Endothelial cell of umbilical vein (primary cell): ENCODE measurements at regions not wholly inside any gene's neighbourhood (a gene's known extent, or its start where the extent isn't known, plus 50 kb on each side); places are given as distances from the start of the nearest gene placed in this dataset.

ENCODE experiments used
- BruUV-seq: library from RNA; stranded (reverse); fragments of 400-500 nt; replicated peaks from 2 replicates; lab custom pipeline; 2021; lab: Mats Ljungman, UMichigan
- CTCF ChIA-PET: fragments of 300-600, 350-600 bp; sonication (Branson Sonifier 250); formaldehyde crosslinking; loops from one replicate; lab custom pipeline; 2021; ENCODE audit warnings: antibody characterized with exemption, inconsistent platforms; lab: Charles Lee
- POLR2A ChIA-PET: fragments of 300-600, 350-600 bp; sonication (Branson Sonifier 250); formaldehyde crosslinking; loops from one replicate; lab custom pipeline; 2021; ENCODE audit warnings: antibody characterized with exemption, inconsistent platforms; lab: Charles Lee
- DNase-seq: peaks from one replicate; pipeline ENCODE4 v3.0.0-alpha.2; 2011; ENCODE audit warnings: low read depth, low spot score
- FAIRE-seq: peaks from 2 replicates; lab custom pipeline; 2011; peaks lifted over from hg19 to GRCh38; lab: Jason Lieb, UNC
- H2AFZ ChIP-seq: 2 replicates; pipeline ENCODE4 v1.6.0; 2012; ENCODE audit warnings: low read depth, low read length, control low read depth, inconsistent platforms
- H3K27ac ChIP-seq: 2 replicates; pipeline ENCODE4 v1.5.1; 2011; ENCODE audit warnings: low read depth, mild to moderate bottlenecking, control low read depth, low read length, moderate library complexity; ENCODE audit not compliant: insufficient read depth
- H3K27me3 ChIP-seq, 2 experiments: 2 replicates each; pipeline versions ENCODE4 v1.6.0 to v1.6.1; 2011; ENCODE audit warnings: low read length in 2 of 2, mixed read lengths in 1 of 2; ENCODE audit not compliant: control insufficient read depth in 2 of 2, insufficient read depth in 2 of 2
- H3K36me3 ChIP-seq, 2 experiments: 2 replicates in 1 of 2; 3 replicates in 1 of 2; pipeline ENCODE4 v1.5.1; 2011; ENCODE audit warnings: low read length in 2 of 2, mild to moderate bottlenecking in 1 of 2, moderate library complexity in 1 of 2; ENCODE audit not compliant: control insufficient read depth in 2 of 2, insufficient read depth in 2 of 2; ENCODE audit errors: extremely low read depth in 1 of 2
- H3K4me1 ChIP-seq: 3 replicates; pipeline ENCODE4 v1.5.1; 2011; ENCODE audit warnings: mild to moderate bottlenecking, low read length; ENCODE audit not compliant: control insufficient read depth, insufficient read depth; ENCODE audit errors: extremely low read depth
- H3K4me2 ChIP-seq: 2 replicates; pipeline ENCODE4 v1.6.1; 2011; ENCODE audit warnings: low read length, control low read depth, mixed read lengths; ENCODE audit not compliant: insufficient read depth
- H3K4me3 ChIP-seq, 3 experiments: fragments of 200-600 bp in 1 of 3; sonication (generic), shearing (Covaris generic) in 1 of 3; replicated peaks in 1 of 3; 2 replicates each; pipeline ENCODE4 v1.5.1; 2011 to 2016; ENCODE audit warnings: control low read depth in 3 of 3, low read length in 3 of 3, mild to moderate bottlenecking in 2 of 3, inconsistent platforms in 1 of 3, low read depth in 1 of 3, moderate library complexity in 1 of 3; ENCODE audit not compliant: insufficient read depth in 1 of 3
- H3K79me2 ChIP-seq: 2 replicates; pipeline ENCODE4 v1.6.0; 2012; ENCODE audit warnings: low read length, inconsistent platforms; ENCODE audit not compliant: control insufficient read depth, insufficient read depth
- H3K9ac ChIP-seq: replicated peaks from 2 replicates; pipeline ENCODE3; 2011; ENCODE audit warnings: low read length, control low read depth; ENCODE audit not compliant: insufficient read depth; ENCODE audit errors: extremely low read depth
- H3K9me1 ChIP-seq: replicated peaks from 3 replicates; pipeline ENCODE4 v1.6.0; 2011; ENCODE audit warnings: mild to moderate bottlenecking, low read length; ENCODE audit not compliant: control insufficient read depth, insufficient read depth; ENCODE audit errors: extremely low read depth
- H3K9me3 ChIP-seq: replicated peaks from 2 replicates; pipeline ENCODE4 v1.5.1; 2012; ENCODE audit warnings: low read length, inconsistent platforms; ENCODE audit not compliant: control insufficient read depth, insufficient read depth
- H4K20me1 ChIP-seq: replicated peaks from 2 replicates; pipeline ENCODE3; 2011; ENCODE audit warnings: mild to moderate bottlenecking, low read length; ENCODE audit not compliant: control insufficient read depth, insufficient read depth; ENCODE audit errors: extremely low read depth
- EZH2 ChIP-seq: IDR thresholded peaks from 2 replicates; pipeline ENCODE4 v1.6.1; 2012; ENCODE audit warnings: borderline replicate concordance, low read depth, mild to moderate bottlenecking, moderate library complexity, low read length, inconsistent platforms; ENCODE audit not compliant: severe bottlenecking
- FOS ChIP-seq: IDR thresholded peaks from 2 replicates; pipeline ENCODE4 v1.6.1; 2011; ENCODE audit warnings: mild to moderate bottlenecking, low read length, moderate library complexity, borderline replicate concordance; ENCODE audit not compliant: insufficient read depth
- GATA2 ChIP-seq: IDR thresholded peaks from 2 replicates; pipeline ENCODE4 v1.7.0; 2011; ENCODE audit warnings: low read depth, mild to moderate bottlenecking, moderate library complexity, mixed read lengths, low read length; ENCODE audit not compliant: insufficient read length, insufficient read depth
- JUN ChIP-seq: IDR thresholded peaks from 2 replicates; pipeline ENCODE4 v1.6.1; 2011; ENCODE audit warnings: borderline replicate concordance, low read depth; ENCODE audit not compliant: insufficient read length, insufficient read depth
- MYC ChIP-seq: IDR thresholded peaks from one replicate; pipeline ENCODE4 v1.6.1; 2011; ENCODE audit warnings: mild to moderate bottlenecking, low read depth, low read length
- POLR2A ChIP-seq: IDR thresholded peaks from 2 replicates; pipeline ENCODE4 v1.6.1; 2012; ENCODE audit warnings: low read depth, mild to moderate bottlenecking, control low read depth, low read length
- POLR2AphosphoS5 ChIP-seq: IDR thresholded peaks from 2 replicates; pipeline ENCODE4 v1.6.1; 2012; ENCODE audit warnings: low read depth, mild to moderate bottlenecking, control low read depth, low read length, moderate library complexity; ENCODE audit not compliant: insufficient read depth
- dilution Hi-C: fragments of 300-500 bp; cut with MboI; formaldehyde crosslinking; loops from one replicate; pipeline ENCODE4 v1.15.0; 2019; ENCODE audit warnings: low sequenced_read_pairs; ENCODE audit not compliant: extremely low pct_ligation_motif_present
- intact Hi-C: fragments of 100-400 bp; cut with micrococcal nuclease; formaldehyde crosslinking; loops from one replicate; pipeline ENCODE4 v1.10.0; 2022
- TF ChIP-seq, protein P1 (sequence below), 2 donors: IDR thresholded peaks; 1 replicate in 1 of 2; 2 replicates in 1 of 2; pipeline ENCODE4 v1.5.1; 2011; ENCODE audit warnings: low read length in 2 of 2, mild to moderate bottlenecking in 2 of 2, moderate library complexity in 2 of 2, control low read depth in 1 of 2, inconsistent platforms in 1 of 2, low read depth in 1 of 2; ENCODE audit not compliant: insufficient read depth in 1 of 2; ENCODE audit errors: extremely low read depth in 1 of 2
- TF ChIP-seq, protein P2 (sequence below): IDR thresholded peaks from 2 replicates; pipeline ENCODE4 v1.6.1; 2011; ENCODE audit not compliant: insufficient read depth, insufficient read length

DNA sequence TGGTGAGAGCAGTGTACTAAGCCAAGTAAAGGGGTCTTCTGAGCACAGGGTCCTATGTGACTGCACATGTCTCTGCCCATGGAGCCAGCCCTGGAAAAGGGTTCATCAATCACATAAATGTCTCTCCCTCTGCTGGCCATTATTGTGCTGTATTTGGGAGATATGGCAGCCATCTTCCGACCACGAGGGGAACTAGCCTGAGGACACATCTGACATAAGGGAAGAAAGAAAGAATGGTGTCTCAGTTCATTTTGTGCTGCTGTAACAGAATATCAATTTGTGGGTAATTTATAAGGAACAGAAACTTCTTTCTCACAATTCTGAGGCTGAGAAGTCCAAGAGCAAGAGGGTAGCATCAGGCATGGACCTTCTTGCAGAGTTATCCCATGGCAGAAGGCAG lies 55.1 kb upstream of the GJA5 start:
- TF ChIP-seq POLR2A, result no peak
- no peak for TF ChIP-seq GATA2
- BruUV-seq, result no TSS peak
- Histone ChIP-seq H3K79me2 (no peaks in the 10 kb centered on the region), H3K4me2 (no peak overlapping the region), H3K9me3 (no peaks in the 10 kb centered on the region), H2AFZ (no peak overlapping the region), H4K20me1 (no peaks in the 10 kb centered on the region), H3K27ac (no peak overlapping the region), H3K4me1 (peaks cover 2% of the 10 kb centered on the region), H3K9ac (no peak overlapping the region), H3K9me1 (no peaks in the 10 kb centered on the region), H3K27me3 (no peaks in the 10 kb centered on the region), H3K36me3 (no peaks in the 10 kb centered on the region), H3K4me3 (no peak overlapping the region)
- DNase-seq, result no peak
- intact Hi-C loops (no loop called here), dilution Hi-C loops (no loop called here)
- ChIA-PET POLR2A (no interaction called here), CTCF (no interaction called here)
- peak; percentile 28 for FAIRE-seq

DNA sequence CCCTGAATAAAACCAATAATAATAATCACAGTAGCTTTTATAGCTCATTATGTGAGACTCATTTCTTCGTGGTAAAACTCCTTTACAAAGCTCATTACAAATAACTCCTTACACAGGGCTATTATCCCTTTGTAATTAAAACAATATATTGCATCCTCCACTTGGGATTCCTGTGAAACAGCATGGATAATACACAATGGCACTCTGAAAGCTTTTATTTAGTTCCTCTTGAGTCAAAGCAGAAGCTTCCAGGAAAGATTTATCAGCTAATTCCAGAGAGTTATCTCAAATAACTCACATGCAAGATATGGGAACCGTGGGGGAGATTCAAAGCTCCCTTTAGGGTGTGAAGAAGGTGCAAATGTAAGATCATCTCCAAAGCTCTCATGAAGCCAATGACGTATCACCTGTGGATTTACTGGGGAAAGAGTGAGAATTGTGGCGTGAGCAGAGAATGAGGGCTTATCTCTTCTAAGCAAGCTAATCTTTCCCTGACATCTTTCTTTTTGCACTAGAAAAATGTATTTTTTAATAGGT lies 60.4 kb upstream of the GJA5 start:
- FAIRE-seq (no peak), DNase-seq (no peak)
- no peaks in the 10 kb centered on the region for H3K27me3 ChIP-seq
- dilution Hi-C loops, result no loop called here
- H3K4me2 ChIP-seq, result no peak overlapping the region
- POLR2A ChIA-PET, result no interaction called here
- no peak overlapping the region for H3K27ac ChIP-seq
- intact Hi-C loops, result loop anchor here (10.0 kb wide), 1 partner anchor 56 kb away; the partner anchor contains the start of gene GJA5
- peaks cover 7% of the 10 kb centered on the region for H3K4me1 ChIP-seq
- no peak overlapping the region for H3K4me3 ChIP-seq
- CTCF ChIA-PET, result interaction anchor here (1.2 to 2.7 kb wide), 2 partner anchors 27 to 72 kb away, joined by 4 to 9 read pairs; no protein-coding TSS in a partner anchor
- H3K36me3 ChIP-seq, result no peaks in the 10 kb centered on the region
- no peaks in the 10 kb centered on the region for H4K20me1 ChIP-seq
- no peaks in the 10 kb centered on the region for H3K9me1 ChIP-seq
- TF ChIP-seq POLR2A (no peak), FOS (no peak), EZH2 (no peak), GATA2 (no peak), POLR2AphosphoS5 (no peak), MYC (no peak), JUN (no peak)
- TF ChIP-seq, protein P1, sequence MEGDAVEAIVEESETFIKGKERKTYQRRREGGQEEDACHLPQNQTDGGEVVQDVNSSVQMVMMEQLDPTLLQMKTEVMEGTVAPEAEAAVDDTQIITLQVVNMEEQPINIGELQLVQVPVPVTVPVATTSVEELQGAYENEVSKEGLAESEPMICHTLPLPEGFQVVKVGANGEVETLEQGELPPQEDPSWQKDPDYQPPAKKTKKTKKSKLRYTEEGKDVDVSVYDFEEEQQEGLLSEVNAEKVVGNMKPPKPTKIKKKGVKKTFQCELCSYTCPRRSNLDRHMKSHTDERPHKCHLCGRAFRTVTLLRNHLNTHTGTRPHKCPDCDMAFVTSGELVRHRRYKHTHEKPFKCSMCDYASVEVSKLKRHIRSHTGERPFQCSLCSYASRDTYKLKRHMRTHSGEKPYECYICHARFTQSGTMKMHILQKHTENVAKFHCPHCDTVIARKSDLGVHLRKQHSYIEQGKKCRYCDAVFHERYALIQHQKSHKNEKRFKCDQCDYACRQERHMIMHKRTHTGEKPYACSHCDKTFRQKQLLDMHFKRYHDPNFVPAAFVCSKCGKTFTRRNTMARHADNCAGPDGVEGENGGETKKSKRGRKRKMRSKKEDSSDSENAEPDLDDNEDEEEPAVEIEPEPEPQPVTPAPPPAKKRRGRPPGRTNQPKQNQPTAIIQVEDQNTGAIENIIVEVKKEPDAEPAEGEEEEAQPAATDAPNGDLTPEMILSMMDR (IDR thresholded peaks at IDR 0.05; ENCODE audit: extremely low read depth in 1 of 2, insufficient read depth in 1 of 2, low read depth in 1 of 2, low read length in 2 of 2), result no peak
- TF ChIP-seq, protein P2, sequence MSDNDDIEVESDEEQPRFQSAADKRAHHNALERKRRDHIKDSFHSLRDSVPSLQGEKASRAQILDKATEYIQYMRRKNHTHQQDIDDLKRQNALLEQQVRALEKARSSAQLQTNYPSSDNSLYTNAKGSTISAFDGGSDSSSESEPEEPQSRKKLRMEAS, result no peak
- BruUV-seq, result no TSS peak
- no peaks in the 10 kb centered on the region for H3K9me3 ChIP-seq
- H3K9ac ChIP-seq, result no peak overlapping the region
- H2AFZ ChIP-seq, result no peak overlapping the region
- H3K79me2 ChIP-seq, result no peaks in the 10 kb centered on the region
